GM23338 (cell line): ENCODE measurements at regions not wholly inside any gene's neighbourhood (a gene's known extent, or its start where the extent isn't known, plus 50 kb on each side); places are given as distances from the start of the nearest gene placed in this dataset.

ENCODE experiments used
- ATAC-seq: fragments of 200-7000 bp; cut with Tn5 transposase; 3 replicates; pipeline ENCODE4 v1.9.1; 2020
- DNase-seq: peaks from one replicate; pipeline ENCODE4 v3.0.0-alpha.2; 2015; ENCODE audit warnings: low spot score
- H2AFZ ChIP-seq: fragments of 200-600 bp; sonication (generic); 2 replicates; pipeline ENCODE4 v1.8.0; 2016; ENCODE audit warnings: antibody characterized with exemption, mild to moderate bottlenecking, moderate library complexity
- H3F3A ChIP-seq: fragments of 200-600 bp; sonication (generic); replicated peaks from 2 replicates; pipeline ENCODE4 v1.8.0; 2017; ENCODE audit warnings: antibody characterized with exemption, mixed run types, low read depth
- H3K27ac ChIP-seq: fragments of 200-600 bp; sonication (generic); 2 replicates; pipeline ENCODE4 v1.6.1; 2016; ENCODE audit warnings: low read depth
- H3K27me3 ChIP-seq: fragments of 200-600 bp; sonication (generic); 2 replicates; pipeline ENCODE4 v1.8.0; 2016; ENCODE audit warnings: mild to moderate bottlenecking, mixed run types, moderate library complexity; ENCODE audit not compliant: insufficient read depth
- H3K36me3 ChIP-seq: fragments of 200-600 bp; sonication (generic); 2 replicates; pipeline ENCODE4 v1.8.0; 2016; ENCODE audit warnings: mild to moderate bottlenecking; ENCODE audit not compliant: insufficient read depth
- H3K4me1 ChIP-seq: fragments of 200-600 bp; sonication (generic); 2 replicates; pipeline ENCODE4 v1.8.0; 2016; ENCODE audit warnings: mild to moderate bottlenecking, moderate library complexity; ENCODE audit not compliant: insufficient read depth
- H3K4me2 ChIP-seq: fragments of 200-600 bp; sonication (generic); 2 replicates; pipeline ENCODE4 v1.7.1; 2017; ENCODE audit warnings: mixed run types
- H3K4me3 ChIP-seq: fragments of 200-600 bp; sonication (generic); 2 replicates; pipeline ENCODE4 v1.6.1; 2016; ENCODE audit warnings: mixed run types
- H3K79me2 ChIP-seq: fragments of 200-600 bp; sonication (generic); replicated peaks from 2 replicates; pipeline ENCODE4 v1.8.0; 2017; ENCODE audit warnings: mild to moderate bottlenecking; ENCODE audit not compliant: insufficient read depth
- H3K9me2 ChIP-seq: fragments of 200-600 bp; sonication (generic); 2 replicates; pipeline ENCODE4 v1.8.0; 2017; ENCODE audit not compliant: insufficient read depth
- H4K20me1 ChIP-seq: fragments of 200-600 bp; sonication (generic); replicated peaks from 2 replicates; pipeline ENCODE4 v1.8.0; 2017; ENCODE audit warnings: mild to moderate bottlenecking; ENCODE audit not compliant: insufficient read depth
- H3K27ac Mint-ChIP-seq: 2 replicates; pipeline ENCODE4 v1.8.0; 2020; ENCODE audit warnings: inconsistent platforms, mild to moderate bottlenecking, moderate library complexity, mixed read lengths
- H3K27me3 Mint-ChIP-seq: 3 replicates; pipeline ENCODE4 v1.8.0; 2022; ENCODE audit warnings: low read depth, mild to moderate bottlenecking, moderate library complexity, mixed read lengths, inconsistent platforms; ENCODE audit not compliant: insufficient read depth, poor library complexity
- H3K36me3 Mint-ChIP-seq: 3 replicates; pipeline ENCODE4 v1.8.0; 2021; ENCODE audit warnings: low read depth, mild to moderate bottlenecking, inconsistent platforms, moderate library complexity, mixed read lengths
- H3K4me1 Mint-ChIP-seq: 3 replicates; pipeline ENCODE4 v1.8.0; 2020; ENCODE audit warnings: mild to moderate bottlenecking, inconsistent platforms, mixed read lengths
- H3K4me3 Mint-ChIP-seq: 3 replicates; pipeline ENCODE4 v1.8.0; 2021; ENCODE audit warnings: moderate library complexity, mild to moderate bottlenecking, inconsistent platforms, mixed read lengths
- H3K9me3 Mint-ChIP-seq: 3 replicates; pipeline ENCODE4 v1.8.0; 2020; ENCODE audit warnings: moderate library complexity, mild to moderate bottlenecking, inconsistent platforms, mixed read lengths
- CREB1 ChIP-seq: fragments of 250-450 bp; sonication (Bioruptor Pico); IDR thresholded peaks from 2 replicates; pipeline ENCODE4 v1.5.0; 2020; ENCODE audit warnings: low read depth, mild to moderate bottlenecking, moderate library complexity
- CTCF ChIP-seq, 2 experiments: fragments of 200-600 bp in 1 of 2; sonication (generic) in 1 of 2; conservative IDR thresholded peaks; 2 replicates each; pipeline versions ENCODE4 v1.5.1 to v1.6.1; 2016 to 2017; ENCODE audit warnings: antibody characterized with exemption in 2 of 2, low read depth in 2 of 2, mild to moderate bottlenecking in 2 of 2, moderate library complexity in 1 of 2
- ETS1 ChIP-seq: IDR thresholded peaks from 2 replicates; pipeline ENCODE4 v1.6.1; 2016; ENCODE audit warnings: antibody characterized with exemption
- EZH2 ChIP-seq: fragments of 200-600 bp; sonication (generic); IDR thresholded peaks from one replicate; pipeline ENCODE4 v1.8.0; 2017; ENCODE audit warnings: antibody characterized with exemption, mild to moderate bottlenecking, low read depth; ENCODE audit not compliant: unreplicated experiment
- EZH2phosphoT487 ChIP-seq: fragments of 200-600 bp; sonication (generic); IDR thresholded peaks from one replicate; pipeline ENCODE4 v1.8.1; 2018; ENCODE audit warnings: antibody characterized with exemption; ENCODE audit not compliant: unreplicated experiment
- JUNB ChIP-seq: IDR thresholded peaks from one replicate; pipeline ENCODE4 v1.6.1; 2016; ENCODE audit warnings: antibody characterized with exemption; ENCODE audit not compliant: unreplicated experiment
- NANOG ChIP-seq: IDR thresholded peaks from 2 replicates; pipeline ENCODE4 v1.6.1; 2016; ENCODE audit warnings: antibody characterized with exemption, borderline replicate concordance
- POLR2AphosphoS5 ChIP-seq: IDR thresholded peaks from 2 replicates; pipeline ENCODE4 v1.6.1; 2016; ENCODE audit warnings: antibody characterized with exemption, low read depth
- REST ChIP-seq: IDR thresholded peaks from one replicate; pipeline ENCODE4 v1.6.1; 2018; ENCODE audit warnings: antibody characterized with exemption; ENCODE audit not compliant: unreplicated experiment
- STAT1 ChIP-seq: IDR thresholded peaks from one replicate; pipeline ENCODE4 v1.6.1; 2016; ENCODE audit warnings: antibody characterized with exemption; ENCODE audit not compliant: unreplicated experiment
- ZNF114 ChIP-seq: fragments of 250-450 bp; sonication (Bioruptor Pico); IDR thresholded peaks from 2 replicates; pipeline ENCODE4 v1.5.0; 2020; ENCODE audit warnings: mild to moderate bottlenecking, moderate library complexity
- ZNF331 ChIP-seq: fragments of 250-450 bp; sonication (Bioruptor Pico); IDR thresholded peaks from 2 replicates; pipeline ENCODE4 v1.5.0; 2020; ENCODE audit warnings: low read depth, mild to moderate bottlenecking, moderate library complexity
- ZNF462 ChIP-seq: fragments of 250-450 bp; sonication (Bioruptor Pico); IDR thresholded peaks from 2 replicates; pipeline ENCODE4 v1.5.0; 2020; ENCODE audit warnings: mild to moderate bottlenecking, moderate library complexity

- no peak overlapping the region for H3K27ac Mint-ChIP-seq
- H3K4me3 Mint-ChIP-seq, result 0 out of 3 replicates have a peak overlapping the region, but pooled peaks have one; percentile 14
- Histone ChIP-seq H4K20me1 (no peaks in the 10 kb centered on the region), H3K27ac (no peak overlapping the region), H3K9me2 (no peaks in the 10 kb centered on the region), H2AFZ (peak overlapping the region; percentile 87; the same call in 1 of the 2 replicates), H3K4me1 (no peaks in the 10 kb centered on the region), H3K27me3 (no peaks in the 10 kb centered on the region), H3K79me2 (no peaks in the 10 kb centered on the region), H3F3A (no peaks in the 10 kb centered on the region), H3K4me2 (peak overlapping the region; percentile 75), H3K4me3 (peak overlapping the region; percentile 50), H3K36me3 (no peaks in the 10 kb centered on the region)
- H3K4me1 Mint-ChIP-seq, result peaks cover 4% of the 10 kb centered on the region; the same call in 1 of the 3 replicates
- peaks cover 7% of the 10 kb centered on the region for H3K27me3 Mint-ChIP-seq
- peak; percentile 62 for DNase-seq
- H3K9me3 Mint-ChIP-seq, result peaks cover 88% of the 10 kb centered on the region
- H3K36me3 Mint-ChIP-seq, result peaks cover 9% of the 10 kb centered on the region; the same call in 2 of the 3 replicates
- no peak for TF ChIP-seq STAT1
- no peak for TF ChIP-seq JUNB
- no peak for TF ChIP-seq ZNF331 (CRISPR knock-in tag)
- TF ChIP-seq CREB1 (CRISPR knock-in tag), result no peak
- TF ChIP-seq NANOG, result no peak
- no peak for TF ChIP-seq EZH2
- 0 out of 4 replicates have a peak, but pooled peaks of 1 of the 2 experiments have one; percentile 1 for TF ChIP-seq CTCF (conservative IDR thresholded peaks at IDR 0.05; ENCODE audit: low read depth in 2 of 2)
- no peak for TF ChIP-seq REST
- TF ChIP-seq POLR2AphosphoS5, result peak; percentile 46; the same call in 1 of the 2 replicates
- no peak for TF ChIP-seq ETS1
- TF ChIP-seq ZNF114 (CRISPR knock-in tag), result no peak
- TF ChIP-seq ZNF462 (CRISPR knock-in tag), result no peak
- no peak for TF ChIP-seq EZH2phosphoT487
- peak; percentile 86 for ATAC-seq
Measured at GRCh38 chr10:131452926-131453720, 141.6 kb upstream of the TCERG1L start.
